GM18951 (cell line): ENCODE measurements at regions not wholly inside any gene's neighbourhood (a gene's known extent, or its start where the extent isn't known, plus 50 kb on each side); places are given as distances from the start of the nearest gene placed in this dataset.

ENCODE experiments used
- POLR2A ChIP-seq: IDR thresholded peaks from 4 replicates; pipeline ENCODE4 v1.6.1; 2011; ENCODE audit warnings: mild to moderate bottlenecking; ENCODE audit not compliant: insufficient read length, insufficient read depth; ENCODE audit errors: extremely low read depth
- in situ Hi-C: fragments of 300-500 bp; cut with MboI; formaldehyde crosslinking; loops from one replicate; pipeline ENCODE4 v1.12.0; 2022; ENCODE audit warnings: low sequenced_read_pairs, mixed read lengths, inconsistent platforms; ENCODE audit not compliant: unreplicated experiment

- no peak for TF ChIP-seq POLR2A
- in situ Hi-C loops: no loop called here
These were observed 493.2 kb upstream of the KCNMB2 start for GRCh38 chr3:178043084-178043483.

GRCh38 chr3:178044320-178044719 lies 491.9 kb upstream of the KCNMB2 start:
- in situ Hi-C loops: no loop called here
- TF ChIP-seq POLR2A: no peak

GRCh38 chr3:178047496-178047895 lies 488.7 kb upstream of the KCNMB2 start:
- no peak for TF ChIP-seq POLR2A
- in situ Hi-C loops: no loop called here

- in situ Hi-C loops: no loop called here
- no peak for TF ChIP-seq POLR2A
These were observed 487.5 kb upstream of the KCNMB2 start for GRCh38 chr3:178048768-178049167.

GRCh38 chr3:178054471-178054870 lies 481.8 kb upstream of the KCNMB2 start:
- TF ChIP-seq POLR2A: no peak
- in situ Hi-C loops: no loop called here

GRCh38 chr3:178055939-178056338 lies 480.3 kb upstream of the KCNMB2 start:
- no peak for TF ChIP-seq POLR2A
- in situ Hi-C loops: no loop called here

GRCh38 chr3:178056868-178057267 lies 479.4 kb upstream of the KCNMB2 start:
- in situ Hi-C loops: no loop called here

GRCh38 chr3:178058629-178059028 lies 477.6 kb upstream of the KCNMB2 start:
- no peak for TF ChIP-seq POLR2A
- in situ Hi-C loops: no loop called here

More at GRCh38 chr3:178056868-178057267, 479.4 kb upstream of the KCNMB2 start:
- TF ChIP-seq POLR2A: no peak

GRCh38 chr3:178059119-178059518 lies 477.1 kb upstream of the KCNMB2 start:
- in situ Hi-C loops: no loop called here
- no peak for TF ChIP-seq POLR2A

GRCh38 chr3:178059836-178060235 lies 476.4 kb upstream of the KCNMB2 start:
- no peak for TF ChIP-seq POLR2A
- in situ Hi-C loops: no loop called here

GRCh38 chr3:178060407-178060806 lies 475.8 kb upstream of the KCNMB2 start:
- in situ Hi-C loops: no loop called here
- no peak for TF ChIP-seq POLR2A

GRCh38 chr3:178062126-178062525 lies 474.1 kb upstream of the KCNMB2 start:
- in situ Hi-C loops: no loop called here
- TF ChIP-seq POLR2A: no peak

- no peak for TF ChIP-seq POLR2A
- in situ Hi-C loops: no loop called here
These were observed 472.8 kb upstream of the KCNMB2 start for GRCh38 chr3:178063461-178063860.

GRCh38 chr3:178067721-178068120 lies 468.5 kb upstream of the KCNMB2 start:
- in situ Hi-C loops: no loop called here
- no peak for TF ChIP-seq POLR2A
